Adipocyte (in vitro differentiated cells): ENCODE measurements at regions not wholly inside any gene's neighbourhood (a gene's known extent, or its start where the extent isn't known, plus 50 kb on each side); places are given as distances from the start of the nearest gene placed in this dataset.
A peak's percentile ranks its signal among the peaks of the same experiment; 100 is the strongest.

Source experiments
- DNase-seq: peaks from one replicate; pipeline ENCODE4 v3.0.0-alpha.2; 2015; ENCODE audit warnings: low read depth
- H3K27me3 ChIP-seq: replicated peaks from 2 replicates; pipeline ENCODE4 v1.7.0; 2013; ENCODE audit warnings: mild to moderate bottlenecking, low read length, moderate library complexity; ENCODE audit not compliant: control insufficient read depth, insufficient read depth
- H3K36me3 ChIP-seq: 2 replicates; pipeline ENCODE4 v1.7.0; 2013; ENCODE audit warnings: low read length, mild to moderate bottlenecking, moderate library complexity; ENCODE audit not compliant: control insufficient read depth, insufficient read depth, severe bottlenecking
- H3K4me1 ChIP-seq: 2 replicates; pipeline ENCODE4 v1.7.0; 2013; ENCODE audit warnings: mild to moderate bottlenecking, low read length, moderate library complexity; ENCODE audit not compliant: control insufficient read depth, insufficient read depth
- H3K4me3 ChIP-seq: 2 replicates; pipeline ENCODE4 v1.7.0; 2013; ENCODE audit warnings: mild to moderate bottlenecking, low read length, moderate library complexity
- H3K9ac ChIP-seq: 2 replicates; pipeline ENCODE4 v1.7.0; 2013; ENCODE audit warnings: mild to moderate bottlenecking, low read length, moderate library complexity
- H3K9me3 ChIP-seq: 2 replicates; pipeline ENCODE4 v1.7.0; 2013; ENCODE audit warnings: mild to moderate bottlenecking, low read length, moderate library complexity; ENCODE audit not compliant: control insufficient read depth

- H3K36me3 ChIP-seq = no peaks in the 10 kb centered on the region
- H3K27me3 ChIP-seq = peaks cover 25% of the 10 kb centered on the region
- H3K9me3 ChIP-seq = peaks cover 16% of the 10 kb centered on the region
- no peak overlapping the region for H3K4me3 ChIP-seq
- H3K4me1 ChIP-seq = peaks cover 16% of the 10 kb centered on the region
- H3K9ac ChIP-seq = no peak overlapping the region
- DNase-seq = no peak
Observed at GRCh38 chr2:240364961-240365775, 70.3 kb upstream of the GPC1 start.

DNA sequence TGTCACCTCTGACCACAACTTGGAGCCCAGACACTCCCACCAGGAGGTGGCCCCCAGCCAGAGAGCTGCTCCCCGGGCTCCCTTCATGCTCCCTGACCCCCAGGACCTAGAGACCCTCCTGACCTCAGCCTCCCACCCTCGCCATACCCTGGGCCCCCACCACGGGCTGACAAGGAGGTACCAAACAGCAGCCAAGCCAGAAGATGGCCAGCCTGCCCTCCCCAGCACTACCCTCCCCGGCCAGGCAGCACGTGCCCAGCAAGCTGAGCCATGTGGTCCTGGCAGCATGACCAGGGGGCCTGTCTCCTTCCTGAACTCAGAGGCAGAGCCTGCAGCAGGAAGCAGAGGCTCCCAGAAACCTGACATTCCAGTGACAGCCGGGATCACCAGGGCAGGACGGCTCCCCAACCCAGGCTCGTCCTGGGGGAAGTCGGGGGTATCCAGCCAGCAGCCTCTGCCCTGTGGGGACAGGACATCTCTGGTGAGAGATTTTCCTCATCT, 69.4 kb upstream of the GPC1 start:
- no peak overlapping the region for H3K4me3 ChIP-seq
- peaks cover 8% of the 10 kb centered on the region for H3K9me3 ChIP-seq
- H3K4me1 ChIP-seq = peaks cover 22% of the 10 kb centered on the region
- H3K27me3 ChIP-seq = peaks cover 25% of the 10 kb centered on the region
- H3K36me3 ChIP-seq = no peaks in the 10 kb centered on the region
- DNase-seq = no peak
- no peak overlapping the region for H3K9ac ChIP-seq

GRCh38 chr2:240366901-240367300, 68.6 kb upstream of the GPC1 start:
- no peaks in the 10 kb centered on the region for H3K9me3 ChIP-seq
- DNase-seq = no peak
- H3K9ac ChIP-seq = no peak overlapping the region
- peaks cover 25% of the 10 kb centered on the region for H3K4me1 ChIP-seq
- no peak overlapping the region for H3K4me3 ChIP-seq
- no peaks in the 10 kb centered on the region for H3K36me3 ChIP-seq
- peaks cover 25% of the 10 kb centered on the region for H3K27me3 ChIP-seq

GRCh38 chr2:240367721-240368120, 67.7 kb upstream of the GPC1 start:
- Histone ChIP-seq H3K9me3 (no peaks in the 10 kb centered on the region), H3K27me3 (peaks cover 22% of the 10 kb centered on the region), H3K4me1 (peaks cover 25% of the 10 kb centered on the region), H3K9ac (no peak overlapping the region), H3K36me3 (no peaks in the 10 kb centered on the region), H3K4me3 (no peak overlapping the region)
- no peak for DNase-seq

GRCh38 chr2:240368781-240369331, 66.6 kb upstream of the GPC1 start:
- Histone ChIP-seq H3K27me3 (peaks cover 11% of the 10 kb centered on the region), H3K9me3 (no peaks in the 10 kb centered on the region), H3K4me3 (no peak overlapping the region), H3K4me1 (peaks cover 31% of the 10 kb centered on the region), H3K9ac (no peak overlapping the region), H3K36me3 (no peaks in the 10 kb centered on the region)
- DNase-seq = no peak

DNA sequence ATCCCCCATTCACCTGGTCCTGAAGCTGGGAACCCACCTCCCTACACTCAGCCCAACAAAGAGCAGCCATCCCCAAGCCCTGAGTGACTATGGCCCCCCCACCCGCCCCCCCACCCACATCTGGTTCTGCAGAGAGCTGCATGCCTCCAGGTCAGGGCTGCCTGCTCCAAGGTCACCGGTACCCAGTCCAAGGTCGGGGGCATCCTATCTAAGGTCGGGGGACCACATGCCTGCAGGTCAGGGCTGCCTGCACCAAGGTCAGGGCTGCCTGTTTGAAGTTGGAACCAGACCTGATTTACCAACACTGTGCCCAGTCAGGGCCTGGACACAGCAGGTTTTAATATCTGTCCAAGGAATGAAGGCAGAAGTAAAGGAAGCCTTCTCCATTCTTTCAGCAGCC, 66.1 kb upstream of the GPC1 start:
- Histone ChIP-seq H3K4me1 (peaks cover 35% of the 10 kb centered on the region), H3K27me3 (peaks cover 8% of the 10 kb centered on the region), H3K9ac (peak overlapping the region; percentile 68), H3K36me3 (no peaks in the 10 kb centered on the region), H3K9me3 (no peaks in the 10 kb centered on the region), H3K4me3 (no peak overlapping the region)
- no peak for DNase-seq

- Histone ChIP-seq H3K27me3 (peaks cover 8% of the 10 kb centered on the region), H3K36me3 (no peaks in the 10 kb centered on the region), H3K4me3 (no peak overlapping the region), H3K4me1 (peaks cover 41% of the 10 kb centered on the region), H3K9me3 (no peaks in the 10 kb centered on the region), H3K9ac (peak overlapping the region; percentile 68)
- peak; percentile 94 for DNase-seq
Observed at GRCh38 chr2:240369801-240370585, 65.5 kb upstream of the GPC1 start.

GRCh38 chr2:240371129-240372000, 64.1 kb upstream of the GPC1 start:
- H3K4me1 ChIP-seq = peaks cover 41% of the 10 kb centered on the region

DNA sequence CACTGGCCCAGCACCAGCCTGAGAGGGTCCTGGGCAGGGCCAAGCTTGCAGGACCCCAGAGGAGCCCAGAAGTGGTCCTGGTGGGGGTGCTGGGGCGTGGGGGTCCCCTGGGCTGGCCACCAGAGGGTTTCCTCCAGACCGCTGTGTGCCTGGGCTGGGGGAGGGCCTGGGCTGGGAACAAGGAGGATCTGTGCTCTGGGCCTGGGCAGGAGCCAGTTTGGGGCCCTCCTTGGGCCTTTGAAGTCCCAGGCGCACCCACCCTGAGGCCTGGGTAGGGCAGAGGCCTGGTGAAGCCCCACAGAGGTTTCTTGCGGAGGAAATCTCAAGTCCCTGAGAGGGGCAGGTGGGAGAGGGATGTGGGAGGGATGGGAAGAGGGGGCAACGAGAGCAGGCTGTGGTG, 63.4 kb upstream of the GPC1 start:
- H3K9ac ChIP-seq = no peak overlapping the region
- no peak overlapping the region for H3K4me3 ChIP-seq
- no peaks in the 10 kb centered on the region for H3K9me3 ChIP-seq
- no peaks in the 10 kb centered on the region for H3K36me3 ChIP-seq
- DNase-seq = no peak
- H3K4me1 ChIP-seq = peaks cover 41% of the 10 kb centered on the region
- H3K27me3 ChIP-seq = no peaks in the 10 kb centered on the region

More at GRCh38 chr2:240371129-240372000, 64.1 kb upstream of the GPC1 start:
- H3K36me3 ChIP-seq = no peaks in the 10 kb centered on the region
- DNase-seq = no peak
- H3K9ac ChIP-seq = no peak overlapping the region
- H3K9me3 ChIP-seq = no peaks in the 10 kb centered on the region
- H3K4me3 ChIP-seq = no peak overlapping the region
- peaks cover under 1% of the 10 kb centered on the region for H3K27me3 ChIP-seq

- Histone ChIP-seq H3K36me3 (no peaks in the 10 kb centered on the region), H3K4me3 (no peak overlapping the region), H3K9ac (peak overlapping the region; percentile 70), H3K4me1 (peaks cover 40% of the 10 kb centered on the region), H3K9me3 (no peaks in the 10 kb centered on the region), H3K27me3 (no peaks in the 10 kb centered on the region)
- no peak for DNase-seq
Observed at GRCh38 chr2:240373289-240373885, 62.1 kb upstream of the GPC1 start.
